PC-3 (cell line): ENCODE measurements at regions not wholly inside any gene's neighbourhood (a gene's known extent, or its start where the extent isn't known, plus 50 kb on each side); places are given as distances from the start of the nearest gene placed in this dataset.
A peak's percentile ranks its signal among the peaks of the same experiment; 100 is the strongest.
"Not testable (repeated sequence)": the region's sequence is repeated elsewhere in the genome, so short reads cannot be mapped to it uniquely, and the experiment has no call there.

ENCODE experiments used
- ATAC-seq: fragments of 200-7000 bp; cut with Tn5 transposase; 2 replicates; pipeline ENCODE4 v1.9.1; 2020; ENCODE audit warnings: mild to moderate bottlenecking, moderate library complexity
- BruUV-seq: library from RNA; stranded (reverse); fragments of 400-500 nt; replicated peaks from 2 replicates; lab custom pipeline; 2021; lab: Mats Ljungman, UMichigan
- CTCF ChIA-PET: fragments of 300-600 bp; sonication (Branson Sonifier 250); formaldehyde crosslinking; loops from one replicate; lab custom pipeline; 2022; ENCODE audit warnings: antibody characterized with exemption; lab: Charles Lee
- POLR2A ChIA-PET: fragments of 300-600 bp; sonication (Branson Sonifier 250); formaldehyde crosslinking; loops from one replicate; lab custom pipeline; 2022; ENCODE audit warnings: antibody characterized with exemption; ENCODE audit not compliant: unreplicated experiment; lab: Charles Lee
- DNase-seq: peaks from one replicate; pipeline ENCODE4 v3.0.0-alpha.2; 2015
- H2AFZ ChIP-seq: fragments of 300-600 bp; sonication (generic); 2 replicates; pipeline ENCODE4 v1.6.0; 2016; ENCODE audit warnings: antibody characterized with exemption, low read length
- H3F3A ChIP-seq: fragments of 300-600 bp; sonication (generic); one replicate; pipeline ENCODE4 v1.6.0; 2017; ENCODE audit warnings: antibody characterized with exemption, low read length, control low read depth, mild to moderate bottlenecking; ENCODE audit not compliant: unreplicated experiment
- H3K27ac ChIP-seq: fragments of 300-600 bp; sonication (generic); 2 replicates; pipeline ENCODE4 v1.5.1; 2016; ENCODE audit warnings: mild to moderate bottlenecking, low read length
- H3K27me3 ChIP-seq: fragments of 300-600 bp; sonication (generic); 2 replicates; pipeline ENCODE4 v1.6.1; 2016; ENCODE audit warnings: low read length, mixed read lengths
- H3K36me3 ChIP-seq: fragments of 300-600 bp; sonication (generic); 2 replicates; pipeline ENCODE4 v1.6.1; 2016; ENCODE audit warnings: low read depth, mixed run types, low read length, mixed read lengths
- H3K4me1 ChIP-seq: fragments of 300-600 bp; sonication (generic); 2 replicates; pipeline ENCODE4 v1.5.1; 2016; ENCODE audit warnings: low read length; ENCODE audit not compliant: insufficient read depth
- H3K4me2 ChIP-seq: fragments of 300-600 bp; sonication (generic); 2 replicates; pipeline ENCODE4 v1.6.0; 2016; ENCODE audit warnings: low read length
- H3K4me3 ChIP-seq: fragments of 300-600 bp; sonication (generic); 2 replicates; pipeline ENCODE4 v1.5.1; 2016; ENCODE audit warnings: mild to moderate bottlenecking, low read length, mixed read lengths
- H3K79me2 ChIP-seq: fragments of 300-600 bp; sonication (generic); 2 replicates; pipeline ENCODE4 v1.6.1; 2017; ENCODE audit warnings: low read length, mixed read lengths
- H3K9ac ChIP-seq: fragments of 300-600 bp; sonication (generic); 2 replicates; pipeline ENCODE4 v1.6.0; 2016; ENCODE audit warnings: mild to moderate bottlenecking, low read length
- H3K9me2 ChIP-seq: fragments of 300-600 bp; sonication (generic); replicated peaks from 2 replicates; pipeline ENCODE4 v1.6.1; 2016; ENCODE audit warnings: mixed run types, low read length, mixed read lengths
- H3K9me3 ChIP-seq: fragments of 300-600 bp; sonication (generic); 2 replicates; pipeline ENCODE4 v1.6.1; 2016; ENCODE audit warnings: low read length, mixed read lengths
- H4K20me1 ChIP-seq: fragments of 300-600 bp; sonication (generic); 2 replicates; pipeline ENCODE4 v1.6.1; 2016; ENCODE audit warnings: low read length, mixed read lengths
- CTCF ChIP-seq: fragments of 300-600 bp; sonication (generic); conservative IDR thresholded peaks from 2 replicates; pipeline ENCODE4 v1.5.1; 2017; ENCODE audit warnings: antibody characterized with exemption, low read depth, mild to moderate bottlenecking, low read length
- intact Hi-C: fragments of 100-400 bp; cut with micrococcal nuclease; formaldehyde crosslinking; loops from 2 replicates; pipeline ENCODE4 v1.9.0; 2023

DNA sequence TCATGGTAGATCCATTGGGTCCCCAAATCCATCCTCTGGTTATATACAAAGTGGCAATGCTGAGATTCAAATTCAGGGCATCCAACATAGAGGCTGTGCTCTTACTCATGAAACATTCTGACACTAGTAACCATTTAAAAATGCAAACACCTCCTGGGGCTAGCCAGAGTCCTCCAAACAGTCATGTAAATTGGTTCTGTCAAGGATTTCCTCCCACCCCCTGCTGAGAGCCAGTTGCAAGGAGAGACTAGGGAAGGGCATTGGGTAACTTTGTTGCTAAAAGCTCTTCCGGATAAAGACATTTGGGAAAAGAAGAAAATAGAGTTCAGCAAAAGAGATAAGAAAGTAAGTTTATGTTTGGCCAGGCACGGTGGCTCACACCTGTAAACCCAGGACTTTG, 58.3 kb downstream of the ART5 start:
- H3K27ac ChIP-seq, intact Hi-C loops, CTCF ChIA-PET, H3K9ac ChIP-seq, H3K79me2 ChIP-seq, H3K4me2 ChIP-seq, POLR2A ChIA-PET, H3K9me3 ChIP-seq, H2AFZ ChIP-seq, DNase-seq, ATAC-seq, H3K4me1 ChIP-seq, H3K27me3 ChIP-seq, H3F3A ChIP-seq, H4K20me1 ChIP-seq, BruUV-seq, H3K9me2 ChIP-seq, H3K36me3 ChIP-seq, H3K4me3 ChIP-seq: not testable (repeated sequence)

- H2AFZ ChIP-seq, H3K4me1 ChIP-seq, H3K9me3 ChIP-seq, ATAC-seq, H3K4me3 ChIP-seq, DNase-seq, H3K79me2 ChIP-seq, H3K4me2 ChIP-seq, H3K36me3 ChIP-seq, POLR2A ChIA-PET, H3F3A ChIP-seq, CTCF ChIA-PET, BruUV-seq, H3K27me3 ChIP-seq, H3K9ac ChIP-seq, intact Hi-C loops, H4K20me1 ChIP-seq, H3K9me2 ChIP-seq, H3K27ac ChIP-seq: not testable (repeated sequence)
These were observed 60.4 kb downstream of the ART5 start for GRCh38 chr11:3581389-3581725.

DNA sequence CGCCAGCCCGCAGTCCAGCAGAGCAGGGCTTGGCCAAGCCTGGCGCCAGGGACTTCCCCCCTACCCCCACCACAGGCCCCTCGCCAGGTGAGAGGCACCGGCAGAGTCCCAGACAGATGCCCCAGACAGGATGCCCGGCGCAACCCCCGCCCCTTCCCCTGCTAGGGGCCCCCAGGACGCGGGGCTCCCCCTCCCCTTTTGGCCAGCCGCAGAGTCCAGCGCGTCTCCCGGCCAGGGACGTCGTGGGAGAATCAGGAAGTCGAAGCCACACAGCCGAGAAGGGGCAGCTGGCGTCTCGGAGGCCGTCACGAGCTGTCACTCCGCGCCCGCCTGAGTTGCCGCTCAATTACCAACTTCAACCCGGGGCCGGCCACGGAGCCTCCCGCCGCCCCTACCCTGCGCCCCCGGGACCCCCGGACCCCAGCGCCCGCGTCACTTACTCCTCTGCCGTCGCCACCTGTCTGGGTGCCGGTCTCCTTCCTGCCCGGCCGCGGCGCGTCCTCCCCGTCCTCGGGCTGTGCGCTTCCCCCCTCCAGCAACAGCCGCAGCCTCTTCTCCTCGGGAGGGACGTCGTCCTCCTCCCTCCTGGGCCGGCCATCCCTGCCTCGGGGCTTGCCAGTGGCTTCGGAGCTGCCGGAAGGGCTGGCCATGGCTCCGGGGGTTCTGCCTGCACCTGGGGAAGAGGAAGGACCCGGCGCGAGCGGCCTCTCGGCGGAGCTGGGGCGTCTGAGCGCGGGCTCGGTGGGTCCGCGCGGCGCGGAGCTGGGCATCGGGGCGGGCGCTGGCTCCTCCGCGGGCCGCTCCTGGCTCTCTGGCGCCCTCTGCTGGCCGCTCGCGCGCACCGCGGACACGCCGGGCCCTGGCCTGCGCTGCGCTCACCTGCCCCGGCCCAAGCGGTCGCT, 61.1 kb downstream of the ART5 start:
- intact Hi-C loops, H4K20me1 ChIP-seq, BruUV-seq, H3K27me3 ChIP-seq, H3K27ac ChIP-seq, H3K36me3 ChIP-seq, H2AFZ ChIP-seq, H3F3A ChIP-seq, H3K4me1 ChIP-seq, H3K9me2 ChIP-seq, H3K79me2 ChIP-seq, CTCF ChIA-PET, POLR2A ChIA-PET, H3K9ac ChIP-seq, H3K9me3 ChIP-seq: not testable (repeated sequence)
- TF ChIP-seq CTCF: peak; percentile 38
- peak overlapping the region; percentile 42; the same call in 1 of the 2 replicates for H3K4me3 ChIP-seq
- ATAC-seq: peak; percentile 71; the same call in 1 of the 2 replicates
- peak; percentile 56 for DNase-seq
- peak overlapping the region; percentile 66 for H3K4me2 ChIP-seq

GRCh38 chr11:3579600-3580459, 62.0 kb downstream of the ART5 start:
- BruUV-seq, intact Hi-C loops, H3K4me1 ChIP-seq, ATAC-seq, H3K79me2 ChIP-seq, H2AFZ ChIP-seq, POLR2A ChIA-PET, H3K4me3 ChIP-seq, H3K9me2 ChIP-seq, H3K36me3 ChIP-seq, H3K27ac ChIP-seq, H3K9me3 ChIP-seq, H3F3A ChIP-seq, H3K9ac ChIP-seq, H3K27me3 ChIP-seq, CTCF ChIA-PET, H3K4me2 ChIP-seq, DNase-seq, H4K20me1 ChIP-seq: not testable (repeated sequence)

- DNase-seq, H3F3A ChIP-seq, H3K9me3 ChIP-seq, H3K9ac ChIP-seq, H3K4me2 ChIP-seq, H3K27me3 ChIP-seq, intact Hi-C loops, CTCF ChIA-PET, H3K9me2 ChIP-seq, POLR2A ChIA-PET, H3K4me1 ChIP-seq, ATAC-seq, BruUV-seq, H3K79me2 ChIP-seq, H4K20me1 ChIP-seq, H3K27ac ChIP-seq, H3K4me3 ChIP-seq, H3K36me3 ChIP-seq, H2AFZ ChIP-seq: not testable (repeated sequence)
These were observed 65.7 kb downstream of the ART5 start for GRCh38 chr11:3576066-3576604.
